Stimulated activated effector memory CD8-positive, alpha-beta T cell treated with anti-CD3 and anti-CD28 coated beads, Interleukin-12 subunit alpha, Interleukin-12 subunit beta, amount 100 ng/mL, for 72 hours (primary cell): ENCODE measurements at regions not wholly inside any gene's neighbourhood (a gene's known extent, or its start where the extent isn't known, plus 50 kb on each side); places are given as distances from the start of the nearest gene placed in this dataset.

Source experiments
- ATAC-seq: fragments of 150-1000 bp; cut with Tn5 transposase; 2 replicates; pipeline ENCODE4 v1.10.0; 2021
- DNase-seq, 2 donors: peaks; one replicate each; pipeline ENCODE4 v3.0.0; 2021 to 2022; ENCODE audit warnings: low spot score in 2 of 2
- H3K27ac Mint-ChIP-seq: one replicate; pipeline ENCODE4 v1.8.0; 2022; ENCODE audit warnings: mild to moderate bottlenecking, mixed read lengths
- H3K36me3 Mint-ChIP-seq: one replicate; pipeline ENCODE4 v1.8.0; 2022; ENCODE audit warnings: mild to moderate bottlenecking, mixed read lengths
- H3K4me1 Mint-ChIP-seq: one replicate; pipeline ENCODE4 v1.8.0; 2022; ENCODE audit warnings: mixed read lengths
- H3K4me3 Mint-ChIP-seq: one replicate; pipeline ENCODE4 v1.8.0; 2022; ENCODE audit warnings: mild to moderate bottlenecking, mixed read lengths
- H3K9me3 Mint-ChIP-seq: one replicate; pipeline ENCODE4 v1.8.0; 2022; ENCODE audit warnings: mixed read lengths

- no peak overlapping the region for H3K4me3 Mint-ChIP-seq
- DNase-seq: no peak
- peaks cover 4% of the 10 kb centered on the region for H3K9me3 Mint-ChIP-seq
- H3K36me3 Mint-ChIP-seq: no peaks in the 10 kb centered on the region
- ATAC-seq: no peak
- H3K27ac Mint-ChIP-seq: no peak overlapping the region
- no peaks in the 10 kb centered on the region for H3K4me1 Mint-ChIP-seq
These were observed 754.1 kb upstream of the MAP3K7 start for GRCh38 chr6:91340896-91341395.

- ATAC-seq (no peak), DNase-seq (no peak)
- no peak overlapping the region for H3K4me3 Mint-ChIP-seq
- no peaks in the 10 kb centered on the region for H3K4me1 Mint-ChIP-seq
- no peak overlapping the region for H3K27ac Mint-ChIP-seq
- H3K36me3 Mint-ChIP-seq: no peaks in the 10 kb centered on the region
- H3K9me3 Mint-ChIP-seq: peaks cover 7% of the 10 kb centered on the region
These were observed 751.1 kb upstream of the MAP3K7 start for GRCh38 chr6:91337967-91338366.

GRCh38 chr6:91330896-91331295 is 744.0 kb upstream of the MAP3K7 start:
- H3K4me1 Mint-ChIP-seq: no peaks in the 10 kb centered on the region
- H3K9me3 Mint-ChIP-seq: peaks cover 16% of the 10 kb centered on the region
- no peak overlapping the region for H3K4me3 Mint-ChIP-seq
- no peak for ATAC-seq
- no peak for DNase-seq
- no peak overlapping the region for H3K27ac Mint-ChIP-seq
- no peaks in the 10 kb centered on the region for H3K36me3 Mint-ChIP-seq

- peaks cover 13% of the 10 kb centered on the region for H3K9me3 Mint-ChIP-seq
- no peaks in the 10 kb centered on the region for H3K36me3 Mint-ChIP-seq
- DNase-seq: no peak
- H3K27ac Mint-ChIP-seq: no peak overlapping the region
- no peak for ATAC-seq
- H3K4me3 Mint-ChIP-seq: no peak overlapping the region
- H3K4me1 Mint-ChIP-seq: no peaks in the 10 kb centered on the region
These were observed 741.4 kb upstream of the MAP3K7 start for GRCh38 chr6:91328241-91328640.

GRCh38 chr6:91324711-91325110 is 737.8 kb upstream of the MAP3K7 start:
- peaks cover 3% of the 10 kb centered on the region for H3K9me3 Mint-ChIP-seq
- H3K4me3 Mint-ChIP-seq: no peak overlapping the region
- no peak overlapping the region for H3K27ac Mint-ChIP-seq
- ATAC-seq (no peak), DNase-seq (no peak)
- H3K4me1 Mint-ChIP-seq: no peaks in the 10 kb centered on the region
- H3K36me3 Mint-ChIP-seq: no peaks in the 10 kb centered on the region

GRCh38 chr6:91317984-91318383 is 731.1 kb upstream of the MAP3K7 start:
- Mint-ChIP-seq H3K4me3 (no peak overlapping the region), H3K9me3 (peaks cover 7% of the 10 kb centered on the region), H3K36me3 (no peaks in the 10 kb centered on the region), H3K27ac (no peak overlapping the region), H3K4me1 (no peaks in the 10 kb centered on the region)
- DNase-seq (no peak), ATAC-seq (no peak)

GRCh38 chr6:91317247-91317835 is 730.5 kb upstream of the MAP3K7 start:
- Mint-ChIP-seq H3K9me3 (peaks cover 7% of the 10 kb centered on the region), H3K27ac (no peak overlapping the region), H3K4me3 (no peak overlapping the region), H3K36me3 (no peaks in the 10 kb centered on the region), H3K4me1 (no peaks in the 10 kb centered on the region)
- DNase-seq (no peak), ATAC-seq (no peak)

GRCh38 chr6:91310178-91310577 is 723.3 kb upstream of the MAP3K7 start:
- H3K4me1 Mint-ChIP-seq: no peaks in the 10 kb centered on the region
- no peak overlapping the region for H3K27ac Mint-ChIP-seq
- H3K4me3 Mint-ChIP-seq: no peak overlapping the region
- H3K9me3 Mint-ChIP-seq: peaks cover 8% of the 10 kb centered on the region
- no peaks in the 10 kb centered on the region for H3K36me3 Mint-ChIP-seq
- no peak for ATAC-seq
- no peak for DNase-seq

GRCh38 chr6:91305755-91306154 is 718.9 kb upstream of the MAP3K7 start:
- H3K27ac Mint-ChIP-seq: no peak overlapping the region
- ATAC-seq (no peak), DNase-seq (no peak)
- H3K36me3 Mint-ChIP-seq: no peaks in the 10 kb centered on the region
- H3K4me1 Mint-ChIP-seq: no peaks in the 10 kb centered on the region
- peaks cover 8% of the 10 kb centered on the region for H3K9me3 Mint-ChIP-seq
- no peak overlapping the region for H3K4me3 Mint-ChIP-seq

GRCh38 chr6:91304521-91304920 is 717.6 kb upstream of the MAP3K7 start:
- Mint-ChIP-seq H3K27ac (no peak overlapping the region), H3K4me3 (no peak overlapping the region), H3K36me3 (no peaks in the 10 kb centered on the region), H3K9me3 (peaks cover 2% of the 10 kb centered on the region), H3K4me1 (no peaks in the 10 kb centered on the region)
- DNase-seq (no peak), ATAC-seq (no peak)

GRCh38 chr6:91303326-91303725 is 716.5 kb upstream of the MAP3K7 start:
- peaks cover 2% of the 10 kb centered on the region for H3K9me3 Mint-ChIP-seq
- ATAC-seq (no peak), DNase-seq (no peak)
- no peak overlapping the region for H3K4me3 Mint-ChIP-seq
- no peaks in the 10 kb centered on the region for H3K4me1 Mint-ChIP-seq
- no peak overlapping the region for H3K27ac Mint-ChIP-seq
- no peaks in the 10 kb centered on the region for H3K36me3 Mint-ChIP-seq

- H3K36me3 Mint-ChIP-seq: no peaks in the 10 kb centered on the region
- H3K4me1 Mint-ChIP-seq: no peaks in the 10 kb centered on the region
- H3K9me3 Mint-ChIP-seq: peaks cover 2% of the 10 kb centered on the region
- no peak overlapping the region for H3K27ac Mint-ChIP-seq
- ATAC-seq (no peak), DNase-seq (no peak)
- no peak overlapping the region for H3K4me3 Mint-ChIP-seq
These were observed 712.9 kb upstream of the MAP3K7 start for GRCh38 chr6:91299544-91300491.

- DNase-seq: no peak
- H3K27ac Mint-ChIP-seq: no peak overlapping the region
- H3K36me3 Mint-ChIP-seq: no peaks in the 10 kb centered on the region
- no peak for ATAC-seq
- H3K9me3 Mint-ChIP-seq: peaks cover 2% of the 10 kb centered on the region
- no peak overlapping the region for H3K4me3 Mint-ChIP-seq
- H3K4me1 Mint-ChIP-seq: no peaks in the 10 kb centered on the region
These were observed 711.8 kb upstream of the MAP3K7 start for GRCh38 chr6:91298543-91299145.

GRCh38 chr6:91293395-91293794 is 706.5 kb upstream of the MAP3K7 start:
- Mint-ChIP-seq H3K9me3 (peaks cover 6% of the 10 kb centered on the region), H3K4me1 (no peaks in the 10 kb centered on the region), H3K27ac (no peak overlapping the region), H3K4me3 (no peak overlapping the region), H3K36me3 (no peaks in the 10 kb centered on the region)
- ATAC-seq: no peak
- no peak for DNase-seq

- Mint-ChIP-seq H3K36me3 (no peaks in the 10 kb centered on the region), H3K4me1 (no peaks in the 10 kb centered on the region), H3K4me3 (no peak overlapping the region), H3K9me3 (peaks cover 6% of the 10 kb centered on the region), H3K27ac (no peak overlapping the region)
- no peak for ATAC-seq
- no peak for DNase-seq
These were observed 704.2 kb upstream of the MAP3K7 start for GRCh38 chr6:91291071-91291470.

- ATAC-seq (no peak), DNase-seq (no peak)
- Mint-ChIP-seq H3K9me3 (peaks cover 9% of the 10 kb centered on the region), H3K27ac (no peak overlapping the region), H3K4me1 (no peaks in the 10 kb centered on the region), H3K36me3 (no peaks in the 10 kb centered on the region), H3K4me3 (no peak overlapping the region)
These were observed 701.9 kb upstream of the MAP3K7 start for GRCh38 chr6:91288741-91289140.
